Neural cell (in vitro differentiated cells): ENCODE measurements at regions not wholly inside any gene's neighbourhood (a gene's known extent, or its start where the extent isn't known, plus 50 kb on each side); places are given as distances from the start of the nearest gene placed in this dataset.
"Not testable (repeated sequence)": the region's sequence is repeated elsewhere in the genome, so short reads cannot be mapped to it uniquely, and the experiment has no call there.

ENCODE experiments used
- H2AFZ ChIP-seq: fragments of 200-600, 300-800 bp; sonication (generic), shearing (Covaris generic); 2 replicates; pipeline ENCODE4 v1.6.0; 2014; ENCODE audit warnings: low read depth, mild to moderate bottlenecking, antibody characterized with exemption, low read length, moderate library complexity
- H3F3A ChIP-seq: fragments of 200-600 bp; shearing (Covaris generic); 2 replicates; pipeline ENCODE4 v1.6.1; 2016; ENCODE audit warnings: mild to moderate bottlenecking, moderate library complexity, mixed read lengths, antibody characterized with exemption, low read length; ENCODE audit not compliant: insufficient read depth, poor library complexity, severe bottlenecking
- H3K27ac ChIP-seq: fragments of 200-600, 300-800 bp; sonication (generic), shearing (Covaris generic); 2 replicates; pipeline ENCODE4 v1.5.1; 2014; ENCODE audit warnings: mild to moderate bottlenecking, low read length, moderate library complexity
- H3K27me3 ChIP-seq: fragments of 300-800, 200-600 bp; sonication (generic), shearing (Covaris generic); 2 replicates; pipeline ENCODE4 v1.6.0; 2014; ENCODE audit warnings: mild to moderate bottlenecking, low read depth, low read length, moderate library complexity; ENCODE audit not compliant: insufficient read depth
- H3K36me3 ChIP-seq: fragments of 300-800, 200-600 bp; sonication (generic), shearing (Covaris generic); 2 replicates; pipeline ENCODE4 v1.5.1; 2014; ENCODE audit warnings: mild to moderate bottlenecking, antibody characterized with exemption, low read length, moderate library complexity; ENCODE audit not compliant: insufficient read depth
- H3K4me2 ChIP-seq: fragments of 300-800, 200-600 bp; sonication (generic), shearing (Covaris generic); 2 replicates; pipeline ENCODE4 v1.6.0; 2014; ENCODE audit warnings: mild to moderate bottlenecking, low read length
- H3K4me3 ChIP-seq: fragments of 300-800, 200-600 bp; sonication (generic), shearing (Covaris generic); 2 replicates; pipeline ENCODE4 v1.5.1; 2014; ENCODE audit warnings: mild to moderate bottlenecking, low read length, moderate library complexity
- H3K79me2 ChIP-seq: fragments of 200-600 bp; shearing (Covaris generic); replicated peaks from 2 replicates; pipeline ENCODE4 v1.6.0; 2014; ENCODE audit warnings: mild to moderate bottlenecking, low read length, moderate library complexity; ENCODE audit not compliant: insufficient read depth
- H3K9ac ChIP-seq: fragments of 300-800, 200-600 bp; sonication (generic), shearing (Covaris generic); 2 replicates; pipeline ENCODE4 v1.6.1; 2016; ENCODE audit warnings: mild to moderate bottlenecking, low read length, mixed read lengths
- H3K9me2 ChIP-seq: fragments of 200-600 bp; shearing (Covaris generic); 2 replicates; pipeline ENCODE4 v1.6.1; 2016; ENCODE audit warnings: mild to moderate bottlenecking, low read length, mixed read lengths; ENCODE audit not compliant: insufficient read depth
- H3K9me3 ChIP-seq: fragments of 200-600, 300-800 bp; sonication (generic), shearing (Covaris generic); 2 replicates; pipeline ENCODE4 v1.6.1; 2016; ENCODE audit warnings: mild to moderate bottlenecking, mixed run types, low read length, moderate library complexity, mixed read lengths
- H4K20me1 ChIP-seq: fragments of 200-600 bp; shearing (Covaris generic); 2 replicates; pipeline ENCODE4 v1.6.1; 2016; ENCODE audit warnings: mild to moderate bottlenecking, mixed run types; ENCODE audit not compliant: insufficient read depth
- CTCF ChIP-seq: fragments of 450-650 bp; IDR thresholded peaks from 2 replicates; pipeline ENCODE4 v1.5.1; 2014; ENCODE audit warnings: antibody characterized with exemption, mild to moderate bottlenecking, moderate library complexity; ENCODE audit not compliant: poor library complexity, severe bottlenecking
- EP300 ChIP-seq: fragments of 450-650 bp; conservative IDR thresholded peaks from 2 replicates; pipeline ENCODE4 v1.6.1; 2014; ENCODE audit warnings: antibody characterized with exemption, mild to moderate bottlenecking, moderate library complexity; ENCODE audit not compliant: poor library complexity, severe bottlenecking
- EZH2 ChIP-seq: fragments of 200-600, 300-800 bp; shearing (Covaris generic), sonication (generic); IDR thresholded peaks from 2 replicates; pipeline ENCODE4 v1.6.1; 2014; ENCODE audit warnings: antibody characterized with exemption, low read length, borderline replicate concordance, mild to moderate bottlenecking; ENCODE audit not compliant: insufficient read depth, poor library complexity, severe bottlenecking
- MXI1 ChIP-seq: fragments of 450-650 bp; conservative IDR thresholded peaks from 2 replicates; pipeline ENCODE4 v1.6.1; 2014; ENCODE audit warnings: antibody characterized with exemption, mild to moderate bottlenecking; ENCODE audit not compliant: poor library complexity, severe bottlenecking
- POLR2AphosphoS5 ChIP-seq: IDR thresholded peaks from 2 replicates; pipeline ENCODE4 v1.6.1; 2012
- RAD21 ChIP-seq: fragments of 450-650 bp; conservative IDR thresholded peaks from 2 replicates; pipeline ENCODE4 v1.6.1; 2014; ENCODE audit warnings: antibody characterized with exemption, mild to moderate bottlenecking, moderate library complexity
- REST ChIP-seq: IDR thresholded peaks from 2 replicates; pipeline ENCODE4 v1.6.1; 2012; ENCODE audit warnings: borderline replicate concordance
- SMC3 ChIP-seq: fragments of 450-650 bp; conservative IDR thresholded peaks from 2 replicates; pipeline ENCODE4 v1.6.1; 2014; ENCODE audit warnings: antibody characterized with exemption, mild to moderate bottlenecking, moderate library complexity; ENCODE audit not compliant: poor library complexity
- TAF1 ChIP-seq: IDR thresholded peaks from 2 replicates; pipeline ENCODE4 v1.6.1; 2012; ENCODE audit warnings: low read depth

- no peaks in the 10 kb centered on the region for H3K27me3 ChIP-seq
- H3K36me3 ChIP-seq = no peaks in the 10 kb centered on the region
- no peaks in the 10 kb centered on the region for H3K79me2 ChIP-seq
- H3F3A ChIP-seq = no peaks in the 10 kb centered on the region
- H3K4me2 ChIP-seq = no peak overlapping the region
- H2AFZ ChIP-seq = no peak overlapping the region
- H4K20me1 ChIP-seq = no peaks in the 10 kb centered on the region
- H3K4me3 ChIP-seq = no peak overlapping the region
- no peaks in the 10 kb centered on the region for H3K9me3 ChIP-seq
- H3K9ac ChIP-seq = no peak overlapping the region
- H3K9me2 ChIP-seq = no peaks in the 10 kb centered on the region
- TF ChIP-seq MXI1 (no peak), POLR2AphosphoS5 (no peak), RAD21 (no peak), TAF1 (no peak), REST (no peak), CTCF (no peak), EZH2 (no peak), SMC3 (no peak), EP300 (no peak)
- H3K27ac ChIP-seq = no peak overlapping the region
Measured at GRCh38 chr13:65330691-65331090, 1899.4 kb downstream of the PCDH9 start.

- no peaks in the 10 kb centered on the region for H3K36me3 ChIP-seq
- no peaks in the 10 kb centered on the region for H3K79me2 ChIP-seq
- H3K27ac ChIP-seq = no peak overlapping the region
- no peak overlapping the region for H3K4me3 ChIP-seq
- H2AFZ ChIP-seq = no peak overlapping the region
- H3K9me2 ChIP-seq = no peaks in the 10 kb centered on the region
- H3K4me2 ChIP-seq = no peak overlapping the region
- H4K20me1 ChIP-seq = no peaks in the 10 kb centered on the region
- H3K27me3 ChIP-seq = no peaks in the 10 kb centered on the region
- H3K9ac ChIP-seq = no peak overlapping the region
- no peaks in the 10 kb centered on the region for H3K9me3 ChIP-seq
- TF ChIP-seq POLR2AphosphoS5 = no peak
- no peaks in the 10 kb centered on the region for H3F3A ChIP-seq
Measured at GRCh38 chr13:65330287-65330686, 1899.8 kb downstream of the PCDH9 start.

- H3K27me3 ChIP-seq, H3F3A ChIP-seq: not testable (repeated sequence)
Measured at GRCh38 chr13:65323192-65323591, 1906.9 kb downstream of the PCDH9 start.

GRCh38 chr13:65321423-65321822 lies 1908.7 kb downstream of the PCDH9 start:
- not testable (repeated sequence) for H3K27ac ChIP-seq, H4K20me1 ChIP-seq, H3K36me3 ChIP-seq, H3K79me2 ChIP-seq, H3F3A ChIP-seq, H3K4me3 ChIP-seq, H3K9me3 ChIP-seq, H2AFZ ChIP-seq, H3K4me2 ChIP-seq, H3K9ac ChIP-seq, H3K9me2 ChIP-seq, H3K27me3 ChIP-seq

More at GRCh38 chr13:65323192-65323591, 1906.9 kb downstream of the PCDH9 start:
- not testable (repeated sequence) for H2AFZ ChIP-seq, H3K9me3 ChIP-seq, H3K36me3 ChIP-seq, H3K9ac ChIP-seq, H4K20me1 ChIP-seq, H3K27ac ChIP-seq, H3K4me3 ChIP-seq, H3K79me2 ChIP-seq, H3K4me2 ChIP-seq, H3K9me2 ChIP-seq
